NT2/D1 (cell line): ENCODE measurements at regions not wholly inside any gene's neighbourhood (a gene's known extent, or its start where the extent isn't known, plus 50 kb on each side); places are given as distances from the start of the nearest gene placed in this dataset.

Experiments used
- SUZ12 ChIP-seq: IDR thresholded peaks from 2 replicates; pipeline ENCODE4 v1.6.1; 2011; ENCODE audit not compliant: insufficient read length, insufficient read depth; ENCODE audit errors: extremely low read depth
- ZNF274 ChIP-seq: IDR thresholded peaks from 2 replicates; pipeline ENCODE4 v1.6.1; 2011; ENCODE audit warnings: mild to moderate bottlenecking, low read depth, low read length

GRCh38 chr13:60689076-60689475, 292.1 kb downstream of the TDRD3 start:
- TF ChIP-seq ZNF274 (no peak), SUZ12 (no peak)
